ENCODE measurements at regions not wholly inside any gene's neighbourhood (a gene's known extent, or its start where the extent isn't known, plus 50 kb on each side); places are given as distances from the start of the nearest gene placed in this dataset.

GRCh38 chr9:26768145-26768544 lies 124.5 kb downstream of the CAAP1 start:
- ATAC-seq, result no peak
- no peak for TF ChIP-seq CTCF (IDR thresholded peaks at IDR 0.05)
- TF ChIP-seq SIN3A (IDR thresholded peaks at IDR 0.05; ENCODE audit: borderline replicate concordance, insufficient read depth, low read depth, low read length), result no peak
- TF ChIP-seq TCF7L2 (IDR thresholded peaks at IDR 0.05; ENCODE audit: low read depth, low read length), result no peak
- no peak for TF ChIP-seq REST (IDR thresholded peaks at IDR 0.05; ENCODE audit: insufficient read depth in 1 of 2, low read depth in 2 of 2, low read length in 1 of 2)
- TF ChIP-seq POLR2AphosphoS5 (IDR thresholded peaks at IDR 0.05; ENCODE audit: low read depth, low read length), result no peak
- H3K27me3 ChIP-seq (ENCODE audit: control insufficient read depth, insufficient read depth, low read length), result no peaks in the 10 kb centered on the region
- ChIA-PET CTCF (no interaction called here), POLR2A (no interaction called here)
- in situ Hi-C loops (cut with HindIII; ENCODE audit: low pct_unique_long_range_greater_than_20kb, low sequenced_read_pairs), result no loop called here
- no peak overlapping the region for H3K27ac ChIP-seq (ENCODE audit: low read length)
- no peaks in the 10 kb centered on the region for H3K36me3 ChIP-seq (ENCODE audit: control insufficient read depth, insufficient read depth, low read length)
- no peaks in the 10 kb centered on the region for H3K4me1 ChIP-seq (ENCODE audit: control insufficient read depth, insufficient read depth, low read length)
- BruUV-seq (replicated peaks), result no TSS peak
- H3K9me3 ChIP-seq (ENCODE audit: control insufficient read depth, insufficient read depth, low read depth, low read length), result no peaks in the 10 kb centered on the region
- no peak for DNase-seq (ENCODE audit: low read depth, low spot score)
- no peak overlapping the region for H3K4me3 ChIP-seq (ENCODE audit: low read depth in 2 of 2, low read length in 2 of 2)
- intact Hi-C loops (cut with micrococcal nuclease; ENCODE audit: unreplicated experiment), result no loop called here

- Histone ChIP-seq H3K27me3 (ENCODE audit: control insufficient read depth, insufficient read depth, low read length) (no peaks in the 10 kb centered on the region), H3K4me1 (ENCODE audit: control insufficient read depth, insufficient read depth, low read length) (no peaks in the 10 kb centered on the region), H3K27ac (ENCODE audit: low read length) (no peak overlapping the region), H3K4me3 (ENCODE audit: low read depth in 2 of 2, low read length in 2 of 2) (no peak overlapping the region), H3K36me3 (ENCODE audit: control insufficient read depth, insufficient read depth, low read length) (no peaks in the 10 kb centered on the region), H3K9me3 (ENCODE audit: control insufficient read depth, insufficient read depth, low read depth, low read length) (no peaks in the 10 kb centered on the region)
- intact Hi-C loops (cut with micrococcal nuclease; ENCODE audit: unreplicated experiment) (no loop called here), in situ Hi-C loops (cut with HindIII; ENCODE audit: low pct_unique_long_range_greater_than_20kb, low sequenced_read_pairs) (no loop called here)
- no TSS peak for BruUV-seq (replicated peaks)
- DNase-seq (ENCODE audit: low read depth, low spot score) (no peak), ATAC-seq (no peak)
- ChIA-PET CTCF (no interaction called here), POLR2A (no interaction called here)
- TF ChIP-seq SIN3A (IDR thresholded peaks at IDR 0.05; ENCODE audit: borderline replicate concordance, insufficient read depth, low read depth, low read length) (no peak), CTCF (IDR thresholded peaks at IDR 0.05) (no peak), TCF7L2 (IDR thresholded peaks at IDR 0.05; ENCODE audit: low read depth, low read length) (no peak), POLR2AphosphoS5 (IDR thresholded peaks at IDR 0.05; ENCODE audit: low read depth, low read length) (no peak)
Observed at GRCh38 chr9:26760675-26761074, 131.9 kb downstream of the CAAP1 start.
